ENCODE measurements at regions not wholly inside any gene's neighbourhood (a gene's known extent, or its start where the extent isn't known, plus 50 kb on each side); places are given as distances from the start of the nearest gene placed in this dataset.
"Not testable (repeated sequence)": the region's sequence is repeated elsewhere in the genome, so short reads cannot be mapped to it uniquely, and the experiment has no call there.

- H3K4me3 ChIP-seq, result no peak overlapping the region
- no peak for DNase-seq (ENCODE audit: low read depth in 1 of 2, low spot score in 2 of 2)
- no peaks in the 10 kb centered on the region for H3K27me3 ChIP-seq (replicated peaks)
- no peak overlapping the region for H3K27ac ChIP-seq
- H3K4me1 ChIP-seq (replicated peaks), result no peaks in the 10 kb centered on the region
- no peaks in the 10 kb centered on the region for H3K36me3 ChIP-seq
- no peaks in the 10 kb centered on the region for H3K9me3 ChIP-seq (replicated peaks)
Observed at GRCh38 chr2:106020821-106021661, 173.1 kb downstream of the UXS1 start.

GRCh38 chr2:106020032-106020431 is 174.1 kb downstream of the UXS1 start:
- no peak overlapping the region for H3K4me3 ChIP-seq
- H3K9me3 ChIP-seq (replicated peaks), result no peaks in the 10 kb centered on the region
- no peaks in the 10 kb centered on the region for H3K36me3 ChIP-seq
- no peak for DNase-seq (ENCODE audit: low read depth in 1 of 2, low spot score in 2 of 2)
- no peaks in the 10 kb centered on the region for H3K4me1 ChIP-seq (replicated peaks)
- no peaks in the 10 kb centered on the region for H3K27me3 ChIP-seq (replicated peaks)
- no peak overlapping the region for H3K27ac ChIP-seq

GRCh38 chr2:106018141-106018540 is 176.0 kb downstream of the UXS1 start:
- Histone ChIP-seq H3K36me3 (no peaks in the 10 kb centered on the region), H3K27ac (no peak overlapping the region), H3K27me3 (replicated peaks) (no peaks in the 10 kb centered on the region), H3K4me3 (no peak overlapping the region), H3K9me3 (replicated peaks) (no peaks in the 10 kb centered on the region), H3K4me1 (replicated peaks) (no peaks in the 10 kb centered on the region)
- no peak for DNase-seq (ENCODE audit: low read depth in 1 of 2, low spot score in 2 of 2)

GRCh38 chr2:106012591-106013347 is 181.3 kb downstream of the UXS1 start:
- Histone ChIP-seq H3K4me1 (replicated peaks) (no peaks in the 10 kb centered on the region), H3K27ac (no peak overlapping the region), H3K27me3 (replicated peaks) (no peaks in the 10 kb centered on the region), H3K4me3 (no peak overlapping the region), H3K9me3 (replicated peaks) (0 out of 2 replicates have a peak, but pooled peaks cover 2% of the 10 kb centered on the region), H3K36me3 (no peaks in the 10 kb centered on the region)
- no peak for DNase-seq (ENCODE audit: low read depth in 1 of 2, low spot score in 2 of 2)

GRCh38 chr2:106012001-106012590 is 182.0 kb downstream of the UXS1 start:
- Histone ChIP-seq H3K4me1 (replicated peaks) (no peaks in the 10 kb centered on the region), H3K36me3 (no peaks in the 10 kb centered on the region), H3K4me3 (no peak overlapping the region), H3K27ac (no peak overlapping the region), H3K9me3 (replicated peaks) (0 out of 2 replicates have a peak, but pooled peaks cover 2% of the 10 kb centered on the region), H3K27me3 (replicated peaks) (no peaks in the 10 kb centered on the region)
- DNase-seq (ENCODE audit: low read depth in 1 of 2, low spot score in 2 of 2), result no peak

- H3K4me1 ChIP-seq (replicated peaks), result no peaks in the 10 kb centered on the region
- no peak overlapping the region for H3K27ac ChIP-seq
- no peaks in the 10 kb centered on the region for H3K36me3 ChIP-seq
- DNase-seq (ENCODE audit: low read depth in 1 of 2, low spot score in 2 of 2), result no peak
- 0 out of 2 replicates have a peak, but pooled peaks cover 2% of the 10 kb centered on the region for H3K9me3 ChIP-seq (replicated peaks)
- H3K4me3 ChIP-seq, result no peak overlapping the region
- no peaks in the 10 kb centered on the region for H3K27me3 ChIP-seq (replicated peaks)
Observed at GRCh38 chr2:106011380-106011779, 182.7 kb downstream of the UXS1 start.

GRCh38 chr2:106010818-106011355 is 183.2 kb downstream of the UXS1 start:
- Histone ChIP-seq H3K27ac (no peak overlapping the region), H3K9me3 (replicated peaks) (0 out of 2 replicates have a peak, but pooled peaks cover 2% of the 10 kb centered on the region), H3K4me1 (replicated peaks) (no peaks in the 10 kb centered on the region), H3K36me3 (no peaks in the 10 kb centered on the region), H3K27me3 (replicated peaks) (no peaks in the 10 kb centered on the region), H3K4me3 (no peak overlapping the region)
- no peak for DNase-seq (ENCODE audit: low read depth in 1 of 2, low spot score in 2 of 2)

GRCh38 chr2:106009096-106009495 is 185.0 kb downstream of the UXS1 start:
- Histone ChIP-seq H3K27me3 (replicated peaks) (no peaks in the 10 kb centered on the region), H3K4me1 (replicated peaks) (no peaks in the 10 kb centered on the region), H3K4me3 (no peak overlapping the region), H3K9me3 (replicated peaks) (0 out of 2 replicates have a peak, but pooled peaks cover 2% of the 10 kb centered on the region), H3K36me3 (no peaks in the 10 kb centered on the region), H3K27ac (no peak overlapping the region)
- DNase-seq (ENCODE audit: low read depth in 1 of 2, low spot score in 2 of 2), result no peak

GRCh38 chr2:106004851-106005250 is 189.2 kb downstream of the UXS1 start:
- Histone ChIP-seq H3K9me3 (replicated peaks) (0 out of 2 replicates have a peak, but pooled peaks cover 2% of the 10 kb centered on the region), H3K4me1 (replicated peaks) (no peaks in the 10 kb centered on the region), H3K27ac (no peak overlapping the region), H3K36me3 (no peaks in the 10 kb centered on the region), H3K27me3 (replicated peaks) (no peaks in the 10 kb centered on the region), H3K4me3 (no peak overlapping the region)
- DNase-seq (ENCODE audit: low read depth in 1 of 2, low spot score in 2 of 2), result no peak

- Histone ChIP-seq H3K27ac (no peak overlapping the region), H3K4me3 (no peak overlapping the region), H3K36me3 (no peaks in the 10 kb centered on the region), H3K9me3 (replicated peaks) (0 out of 2 replicates have a peak, but pooled peaks cover 4% of the 10 kb centered on the region), H3K27me3 (replicated peaks) (no peaks in the 10 kb centered on the region), H3K4me1 (replicated peaks) (no peaks in the 10 kb centered on the region)
- no peak for DNase-seq (ENCODE audit: low read depth in 1 of 2, low spot score in 2 of 2)
Observed at GRCh38 chr2:105999211-105999989, 194.7 kb downstream of the UXS1 start.

GRCh38 chr2:105997711-105998110 is 196.4 kb downstream of the UXS1 start:
- H3K36me3 ChIP-seq, result no peaks in the 10 kb centered on the region
- no peak for DNase-seq (ENCODE audit: low read depth in 1 of 2, low spot score in 2 of 2)
- H3K27ac ChIP-seq, result no peak overlapping the region
- no peaks in the 10 kb centered on the region for H3K27me3 ChIP-seq (replicated peaks)
- H3K9me3 ChIP-seq (replicated peaks), result 0 out of 2 replicates have a peak, but pooled peaks cover 8% of the 10 kb centered on the region
- no peaks in the 10 kb centered on the region for H3K4me1 ChIP-seq (replicated peaks)
- H3K4me3 ChIP-seq, result no peak overlapping the region

GRCh38 chr2:105990624-105991023 is 203.5 kb downstream of the UXS1 start:
- Histone ChIP-seq H3K4me1 (replicated peaks) (no peaks in the 10 kb centered on the region), H3K4me3 (no peak overlapping the region), H3K9me3 (replicated peaks) (0 out of 2 replicates have a peak, but pooled peaks cover 8% of the 10 kb centered on the region), H3K27me3 (replicated peaks) (no peaks in the 10 kb centered on the region), H3K27ac (no peak overlapping the region), H3K36me3 (no peaks in the 10 kb centered on the region)
- DNase-seq (ENCODE audit: low read depth in 1 of 2, low spot score in 2 of 2), result no peak

- not testable (repeated sequence) for H3K9me3 ChIP-seq (replicated peaks); H3K27ac ChIP-seq; H3K4me1 ChIP-seq (replicated peaks); H3K4me3 ChIP-seq; H3K36me3 ChIP-seq; H3K27me3 ChIP-seq (replicated peaks); DNase-seq (ENCODE audit: low read depth in 1 of 2, low spot score in 2 of 2)
Observed at GRCh38 chr2:105989803-105990202, 204.3 kb downstream of the UXS1 start.
